Karpas-422 (cell line): ENCODE measurements at regions not wholly inside any gene's neighbourhood (a gene's known extent, or its start where the extent isn't known, plus 50 kb on each side); places are given as distances from the start of the nearest gene placed in this dataset.

ENCODE experiments used
- DNase-seq: peaks from one replicate; pipeline ENCODE4 v3.0.0-alpha.2; 2015
- H2AFZ ChIP-seq: fragments of 200-600 bp; sonication (generic); 2 replicates; pipeline ENCODE4 v1.6.1; 2014; ENCODE audit warnings: antibody characterized with exemption, low read length, mixed read lengths
- H3K27ac ChIP-seq: fragments of 200-600 bp; sonication (generic); 2 replicates; pipeline ENCODE4 v1.5.1; 2014; ENCODE audit warnings: mild to moderate bottlenecking, low read length, moderate library complexity
- H3K27me3 ChIP-seq: fragments of 200-600 bp; sonication (generic); 2 replicates; pipeline ENCODE4 v1.6.1; 2014; ENCODE audit warnings: low read length, mixed read lengths
- H3K36me3 ChIP-seq: fragments of 200-600 bp; sonication (generic); 2 replicates; pipeline ENCODE4 v1.6.1; 2014; ENCODE audit warnings: low read length, mixed read lengths; ENCODE audit not compliant: insufficient read depth
- H3K4me1 ChIP-seq: fragments of 200-600 bp; sonication (generic); 2 replicates; pipeline ENCODE4 v1.6.1; 2014; ENCODE audit warnings: mild to moderate bottlenecking, low read length, mixed read lengths
- H3K4me2 ChIP-seq: fragments of 200-600 bp; sonication (generic); 2 replicates; pipeline ENCODE4 v1.6.1; 2014; ENCODE audit warnings: low read length, low read depth, mild to moderate bottlenecking; ENCODE audit not compliant: poor library complexity, severe bottlenecking
- H3K4me3 ChIP-seq: fragments of 200-600 bp; sonication (generic); 2 replicates; pipeline ENCODE4 v1.5.1; 2014; ENCODE audit warnings: mild to moderate bottlenecking, antibody characterized with exemption, low read length, mixed read lengths
- H3K79me2 ChIP-seq: fragments of 200-600 bp; sonication (generic); 2 replicates; pipeline ENCODE4 v1.6.1; 2014; ENCODE audit warnings: mild to moderate bottlenecking, low read length, mixed read lengths
- H3K9ac ChIP-seq: fragments of 200-600 bp; sonication (generic); 2 replicates; pipeline ENCODE4 v1.6.0; 2014; ENCODE audit warnings: low read length
- H3K9me2 ChIP-seq: fragments of 200-600 bp; sonication (generic), shearing (Covaris generic); replicated peaks from 2 replicates; pipeline ENCODE4 v1.6.0; 2014; ENCODE audit warnings: mild to moderate bottlenecking, low read length, moderate library complexity; ENCODE audit not compliant: insufficient read depth
- H3K9me3 ChIP-seq: fragments of 300-700, 200-600 bp; sonication (generic); 2 replicates; pipeline ENCODE4 v1.6.1; 2014; ENCODE audit warnings: low read length, mixed read lengths
- H4K20me1 ChIP-seq: fragments of 200-600 bp; sonication (generic); 2 replicates; pipeline ENCODE4 v1.6.1; 2014; ENCODE audit warnings: mild to moderate bottlenecking, antibody characterized with exemption, low read length, low read depth; ENCODE audit not compliant: insufficient read depth

GRCh38 chr5:117082977-117083376, 508.4 kb upstream of the SEMA6A start:
- no peak for DNase-seq
- no peaks in the 10 kb centered on the region for H3K9me3 ChIP-seq
- no peaks in the 10 kb centered on the region for H3K27me3 ChIP-seq
- H3K4me2 ChIP-seq, result no peak overlapping the region
- no peaks in the 10 kb centered on the region for H4K20me1 ChIP-seq
- no peaks in the 10 kb centered on the region for H3K36me3 ChIP-seq
- H3K4me1 ChIP-seq, result no peaks in the 10 kb centered on the region
- no peak overlapping the region for H2AFZ ChIP-seq
- no peaks in the 10 kb centered on the region for H3K9me2 ChIP-seq
- no peak overlapping the region for H3K27ac ChIP-seq
- no peak overlapping the region for H3K4me3 ChIP-seq
- H3K79me2 ChIP-seq, result no peaks in the 10 kb centered on the region
- H3K9ac ChIP-seq, result no peak overlapping the region

GRCh38 chr5:117077142-117077541, 502.5 kb upstream of the SEMA6A start:
- Histone ChIP-seq H3K9me3 (no peaks in the 10 kb centered on the region), H2AFZ (peak overlapping the region; percentile 91; the same call in 1 of the 2 replicates), H3K27ac (no peak overlapping the region), H3K79me2 (no peaks in the 10 kb centered on the region), H3K9ac (no peak overlapping the region), H3K4me3 (no peak overlapping the region), H3K4me1 (no peaks in the 10 kb centered on the region), H3K9me2 (no peaks in the 10 kb centered on the region), H3K27me3 (no peaks in the 10 kb centered on the region; the same call in 1 of the 2 replicates), H4K20me1 (no peaks in the 10 kb centered on the region), H3K4me2 (no peak overlapping the region), H3K36me3 (no peaks in the 10 kb centered on the region)
- peak; percentile 55 for DNase-seq

GRCh38 chr5:117072439-117072838, 497.8 kb upstream of the SEMA6A start:
- Histone ChIP-seq H3K9me3 (0 out of 2 replicates have a peak, but pooled peaks cover 4% of the 10 kb centered on the region), H3K27ac (no peak overlapping the region), H3K9me2 (no peaks in the 10 kb centered on the region), H3K4me2 (no peak overlapping the region), H3K4me1 (no peaks in the 10 kb centered on the region), H3K36me3 (no peaks in the 10 kb centered on the region), H4K20me1 (no peaks in the 10 kb centered on the region), H3K9ac (no peak overlapping the region), H3K4me3 (no peak overlapping the region), H2AFZ (no peak overlapping the region), H3K79me2 (no peaks in the 10 kb centered on the region), H3K27me3 (no peaks in the 10 kb centered on the region; the same call in 1 of the 2 replicates)
- no peak for DNase-seq

- no peak overlapping the region for H3K4me3 ChIP-seq
- H2AFZ ChIP-seq, result no peak overlapping the region
- H3K9ac ChIP-seq, result no peak overlapping the region
- DNase-seq, result no peak
- no peaks in the 10 kb centered on the region for H3K9me2 ChIP-seq
- no peaks in the 10 kb centered on the region for H4K20me1 ChIP-seq
- no peaks in the 10 kb centered on the region for H3K9me3 ChIP-seq
- no peaks in the 10 kb centered on the region for H3K4me1 ChIP-seq
- H3K36me3 ChIP-seq, result no peaks in the 10 kb centered on the region
- H3K79me2 ChIP-seq, result no peaks in the 10 kb centered on the region
- H3K4me2 ChIP-seq, result no peak overlapping the region
- H3K27me3 ChIP-seq, result no peaks in the 10 kb centered on the region
- no peak overlapping the region for H3K27ac ChIP-seq
Observed at GRCh38 chr5:117065800-117066199, 491.2 kb upstream of the SEMA6A start.

- H3K9ac ChIP-seq, result no peak overlapping the region
- DNase-seq, result no peak
- H4K20me1 ChIP-seq, result no peaks in the 10 kb centered on the region
Observed at GRCh38 chr5:117065161-117065560, 490.5 kb upstream of the SEMA6A start.

GRCh38 chr5:117060099-117060498, 485.5 kb upstream of the SEMA6A start:
- no peaks in the 10 kb centered on the region for H4K20me1 ChIP-seq
- H3K79me2 ChIP-seq, result no peaks in the 10 kb centered on the region
- no peaks in the 10 kb centered on the region for H3K36me3 ChIP-seq
- H3K9ac ChIP-seq, result no peak overlapping the region
- H3K27me3 ChIP-seq, result no peaks in the 10 kb centered on the region
- no peak overlapping the region for H3K4me2 ChIP-seq
- no peak for DNase-seq
- no peaks in the 10 kb centered on the region for H3K9me3 ChIP-seq
- no peaks in the 10 kb centered on the region for H3K9me2 ChIP-seq
- no peak overlapping the region for H3K4me3 ChIP-seq
- H3K27ac ChIP-seq, result no peak overlapping the region
- H2AFZ ChIP-seq, result no peak overlapping the region
- H3K4me1 ChIP-seq, result no peaks in the 10 kb centered on the region

More at GRCh38 chr5:117065161-117065560, 490.5 kb upstream of the SEMA6A start:
- Histone ChIP-seq H3K4me1 (no peaks in the 10 kb centered on the region), H3K4me2 (no peak overlapping the region), H3K4me3 (no peak overlapping the region), H3K9me2 (no peaks in the 10 kb centered on the region), H3K9me3 (no peaks in the 10 kb centered on the region), H3K79me2 (no peaks in the 10 kb centered on the region), H3K27me3 (no peaks in the 10 kb centered on the region), H3K27ac (no peak overlapping the region), H3K36me3 (no peaks in the 10 kb centered on the region), H2AFZ (no peak overlapping the region)

- Histone ChIP-seq H3K4me3 (no peak overlapping the region), H4K20me1 (no peaks in the 10 kb centered on the region), H3K27me3 (no peaks in the 10 kb centered on the region), H2AFZ (no peak overlapping the region), H3K27ac (no peak overlapping the region), H3K9ac (no peak overlapping the region), H3K9me2 (no peaks in the 10 kb centered on the region), H3K4me2 (no peak overlapping the region), H3K9me3 (no peaks in the 10 kb centered on the region), H3K79me2 (no peaks in the 10 kb centered on the region), H3K36me3 (no peaks in the 10 kb centered on the region), H3K4me1 (no peaks in the 10 kb centered on the region)
- DNase-seq, result no peak
Observed at GRCh38 chr5:117058740-117059139, 484.1 kb upstream of the SEMA6A start.

- Histone ChIP-seq H3K27ac (no peak overlapping the region), H4K20me1 (no peaks in the 10 kb centered on the region), H3K4me3 (no peak overlapping the region), H3K9me2 (no peaks in the 10 kb centered on the region), H3K4me2 (no peak overlapping the region), H3K9ac (no peak overlapping the region), H3K36me3 (no peaks in the 10 kb centered on the region), H3K27me3 (no peaks in the 10 kb centered on the region), H2AFZ (no peak overlapping the region), H3K79me2 (no peaks in the 10 kb centered on the region), H3K9me3 (no peaks in the 10 kb centered on the region), H3K4me1 (no peaks in the 10 kb centered on the region)
- DNase-seq, result no peak
Observed at GRCh38 chr5:117055517-117055916, 480.9 kb upstream of the SEMA6A start.

GRCh38 chr5:117054911-117055310, 480.3 kb upstream of the SEMA6A start:
- H2AFZ ChIP-seq, result no peak overlapping the region
- H3K36me3 ChIP-seq, result no peaks in the 10 kb centered on the region
- H3K4me3 ChIP-seq, result no peak overlapping the region
- H3K27ac ChIP-seq, result no peak overlapping the region
- H3K9me3 ChIP-seq, result no peaks in the 10 kb centered on the region
- no peaks in the 10 kb centered on the region for H3K4me1 ChIP-seq
- H3K27me3 ChIP-seq, result no peaks in the 10 kb centered on the region
- H4K20me1 ChIP-seq, result no peaks in the 10 kb centered on the region
- H3K9ac ChIP-seq, result no peak overlapping the region
- no peak for DNase-seq
- no peaks in the 10 kb centered on the region for H3K79me2 ChIP-seq
- H3K4me2 ChIP-seq, result no peak overlapping the region
- H3K9me2 ChIP-seq, result no peaks in the 10 kb centered on the region
